ENCODE measurements at regions not wholly inside any gene's neighbourhood (a gene's known extent, or its start where the extent isn't known, plus 50 kb on each side); places are given as distances from the start of the nearest gene placed in this dataset.
"Not testable (repeated sequence)": the region's sequence is repeated elsewhere in the genome, so short reads cannot be mapped to it uniquely, and the experiment has no call there.

- not testable (repeated sequence) for DNase-seq
Measured at GRCh38 chr2:87660164-87660563, 87.7 kb upstream of the PLGLB2 start.

- peak; percentile 98 for DNase-seq
Measured at GRCh38 chr2:87662316-87663290, 85.3 kb upstream of the PLGLB2 start.

- DNase-seq = not testable (repeated sequence)
Measured at GRCh38 chr2:87663347-87663746, 84.5 kb upstream of the PLGLB2 start.

- not testable (repeated sequence) for DNase-seq
Measured at GRCh38 chr2:87667027-87667426, 80.9 kb upstream of the PLGLB2 start.

- not testable (repeated sequence) for DNase-seq
Measured at GRCh38 chr2:87668361-87668760, 79.5 kb upstream of the PLGLB2 start.

GRCh38 chr2:87669633-87670231 lies 78.2 kb upstream of the PLGLB2 start:
- not testable (repeated sequence) for DNase-seq

GRCh38 chr2:87672404-87672803 lies 75.5 kb upstream of the PLGLB2 start:
- DNase-seq = not testable (repeated sequence)

GRCh38 chr2:87674729-87675128 lies 73.2 kb upstream of the PLGLB2 start:
- DNase-seq = not testable (repeated sequence)

GRCh38 chr2:87675487-87675886 lies 72.4 kb upstream of the PLGLB2 start:
- not testable (repeated sequence) for DNase-seq

GRCh38 chr2:87677421-87677923 lies 70.4 kb upstream of the PLGLB2 start:
- DNase-seq = not testable (repeated sequence)

- DNase-seq = not testable (repeated sequence)
Measured at GRCh38 chr2:87678742-87679173, 69.1 kb upstream of the PLGLB2 start.

- DNase-seq = not testable (repeated sequence)
Measured at GRCh38 chr2:87679950-87680349, 67.9 kb upstream of the PLGLB2 start.

- DNase-seq = not testable (repeated sequence)
Measured at GRCh38 chr2:87680691-87681090, 67.2 kb upstream of the PLGLB2 start.

GRCh38 chr2:87683451-87683850 lies 64.4 kb upstream of the PLGLB2 start:
- DNase-seq = not testable (repeated sequence)

GRCh38 chr2:87683961-87684360 lies 63.9 kb upstream of the PLGLB2 start:
- DNase-seq = not testable (repeated sequence)

GRCh38 chr2:87685558-87685957 lies 62.3 kb upstream of the PLGLB2 start:
- not testable (repeated sequence) for DNase-seq

GRCh38 chr2:87686873-87687549 lies 60.9 kb upstream of the PLGLB2 start:
- DNase-seq = not testable (repeated sequence)

- DNase-seq = not testable (repeated sequence)
Measured at GRCh38 chr2:87687550-87688270, 60.2 kb upstream of the PLGLB2 start.

GRCh38 chr2:87691899-87692592 lies 55.8 kb upstream of the PLGLB2 start:
- not testable (repeated sequence) for DNase-seq

- peak; percentile 54 for DNase-seq
Measured at GRCh38 chr2:87692914-87693313, 55.0 kb upstream of the PLGLB2 start.

- DNase-seq = not testable (repeated sequence)
Measured at GRCh38 chr2:87693882-87694281, 54.0 kb upstream of the PLGLB2 start.
